Activated T-cell treated with anti-CD3 and anti-CD28 coated beads for 24 hours (primary cell): ENCODE measurements at regions not wholly inside any gene's neighbourhood (a gene's known extent, or its start where the extent isn't known, plus 50 kb on each side); places are given as distances from the start of the nearest gene placed in this dataset.

Experiments used
- DNase-seq: peaks from one replicate; pipeline ENCODE4 v3.0.0-alpha.2; 2020; ENCODE audit warnings: low read depth

DNA sequence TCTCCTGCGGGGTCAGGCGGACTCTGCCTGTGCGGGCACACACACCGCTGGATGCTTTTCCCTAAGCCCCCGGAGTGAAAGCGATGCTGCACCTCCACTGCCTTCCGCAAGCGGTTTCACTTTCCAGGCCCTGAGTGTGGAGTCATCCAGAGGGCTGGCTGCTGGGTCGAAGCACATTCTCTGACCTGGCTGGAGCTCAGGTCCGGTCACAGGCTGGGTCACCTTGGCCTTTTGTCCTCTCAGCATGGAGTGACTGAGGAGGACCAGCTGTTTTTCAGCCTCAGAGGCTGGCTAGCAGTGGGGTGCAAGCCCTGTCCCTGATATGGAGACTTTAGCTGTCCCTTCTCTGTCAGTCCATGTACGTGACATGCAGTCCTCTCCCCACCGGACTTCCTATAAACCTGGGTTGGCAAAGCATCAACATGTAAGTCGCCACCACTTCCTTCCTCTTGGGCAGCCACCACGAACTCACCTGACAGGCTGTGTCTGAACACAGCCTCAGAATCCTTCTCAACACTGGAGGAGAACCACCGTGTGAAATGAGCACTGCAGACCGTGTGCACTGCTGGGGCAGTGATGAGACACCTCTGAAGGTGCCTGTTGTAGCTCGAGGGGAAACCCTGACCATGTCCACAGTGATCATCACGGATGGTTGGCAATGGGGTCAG lies 51.3 kb downstream of the GADD45G start:
- DNase-seq: no peak

DNA sequence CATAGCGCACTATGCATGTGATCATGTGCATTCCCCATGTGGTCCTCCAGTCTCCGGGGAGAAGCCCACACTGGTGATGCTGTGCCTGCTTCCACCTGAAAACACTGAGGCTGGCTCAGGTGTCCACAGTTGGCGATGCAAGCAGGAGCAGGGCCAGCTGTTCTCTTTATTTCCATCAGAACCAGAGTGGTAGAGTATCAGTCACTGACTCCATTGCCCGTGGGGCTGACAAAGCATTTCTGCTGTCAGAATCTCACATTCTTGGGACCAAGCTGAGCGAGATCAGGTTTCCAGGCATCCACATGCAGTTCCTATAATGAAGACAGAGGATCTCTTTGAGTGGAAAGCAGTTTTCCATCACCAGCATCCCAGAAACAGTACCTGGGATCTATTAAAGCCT lies 52.5 kb downstream of the GADD45G start:
- DNase-seq: no peak

GRCh38 chr9:89657765-89658164 lies 53.0 kb downstream of the GADD45G start:
- no peak for DNase-seq

GRCh38 chr9:89658401-89658800 lies 53.6 kb downstream of the GADD45G start:
- no peak for DNase-seq

- DNase-seq: no peak
These were observed 54.1 kb downstream of the GADD45G start for GRCh38 chr9:89658931-89659330.

- no peak for DNase-seq
These were observed 54.7 kb downstream of the GADD45G start for GRCh38 chr9:89659473-89659872.

DNA sequence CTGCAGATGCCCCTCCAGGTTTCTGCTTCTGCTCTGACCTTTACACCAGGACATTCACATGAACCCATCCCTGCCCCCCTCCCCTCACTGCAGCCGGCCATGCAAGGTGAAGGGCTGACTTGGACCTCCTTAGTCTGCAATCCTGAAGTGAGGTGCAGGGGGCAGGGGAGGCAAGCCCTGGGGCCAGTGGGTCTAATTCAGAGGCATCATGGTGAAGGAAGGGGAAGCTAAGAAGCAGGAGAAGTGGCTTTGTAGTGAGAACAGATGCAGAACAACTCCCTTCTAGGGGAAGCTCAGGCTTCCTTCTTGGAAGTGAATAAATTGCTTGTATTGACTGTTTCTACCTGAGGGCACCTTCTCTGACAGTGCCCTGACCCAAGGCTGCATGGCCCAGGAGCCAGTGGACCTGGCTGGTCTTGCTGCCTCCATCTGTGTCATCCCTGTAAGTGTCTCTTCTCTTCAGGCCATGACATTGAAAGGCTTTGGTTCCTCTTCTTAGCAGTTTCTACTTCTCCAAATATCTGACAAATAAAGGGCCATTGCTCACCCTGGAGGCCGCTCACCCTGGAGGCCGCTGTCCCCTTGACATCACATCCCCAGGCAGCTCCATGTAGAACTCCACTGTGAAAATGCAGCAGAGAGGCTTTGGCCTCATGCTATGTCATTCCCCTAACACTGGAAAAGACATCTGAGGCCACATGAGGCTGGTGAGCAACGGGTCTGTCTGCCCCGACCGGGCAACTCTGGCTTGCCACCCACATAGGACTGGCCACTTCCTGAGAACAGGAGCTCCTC lies 55.3 kb downstream of the GADD45G start:
- no peak for DNase-seq

GRCh38 chr9:89661391-89661949 lies 56.7 kb downstream of the GADD45G start:
- no peak for DNase-seq

DNA sequence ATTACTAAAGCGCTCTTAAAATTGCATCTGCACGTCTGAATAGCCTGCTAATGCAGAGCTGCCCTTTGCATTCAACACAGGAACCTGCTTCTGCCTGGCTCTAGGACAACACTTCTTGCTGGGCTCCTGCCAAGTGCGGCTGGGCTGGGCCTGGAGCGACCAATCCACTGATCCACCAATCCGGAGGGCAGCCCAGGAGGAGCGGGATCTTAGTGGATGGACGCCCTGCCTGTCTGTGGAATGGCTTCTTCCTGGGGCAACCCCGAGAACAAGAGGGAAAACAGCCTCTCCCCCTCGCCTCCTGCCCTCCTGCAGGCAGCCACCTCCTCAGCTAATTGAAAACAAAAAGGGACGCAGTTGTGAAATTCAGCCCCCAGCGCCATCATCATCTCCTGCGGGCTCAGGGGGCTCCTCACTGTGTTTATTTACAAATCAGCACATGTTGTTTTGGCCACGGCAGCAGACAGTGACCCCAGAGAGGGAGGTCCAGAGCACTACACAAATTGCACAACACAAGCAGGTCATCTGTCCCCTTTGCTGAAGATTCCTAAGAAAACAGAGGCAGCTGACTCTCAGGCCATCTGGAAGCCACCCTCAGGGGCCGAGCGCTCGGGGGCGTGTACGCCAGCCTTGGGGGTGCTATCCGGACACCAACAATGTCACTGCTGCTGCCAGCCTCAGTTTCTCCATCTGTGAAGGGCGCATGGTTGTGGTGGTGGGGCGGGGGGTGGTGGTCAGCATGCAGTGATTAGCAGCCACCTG lies 57.3 kb downstream of the GADD45G start:
- DNase-seq: no peak

DNA sequence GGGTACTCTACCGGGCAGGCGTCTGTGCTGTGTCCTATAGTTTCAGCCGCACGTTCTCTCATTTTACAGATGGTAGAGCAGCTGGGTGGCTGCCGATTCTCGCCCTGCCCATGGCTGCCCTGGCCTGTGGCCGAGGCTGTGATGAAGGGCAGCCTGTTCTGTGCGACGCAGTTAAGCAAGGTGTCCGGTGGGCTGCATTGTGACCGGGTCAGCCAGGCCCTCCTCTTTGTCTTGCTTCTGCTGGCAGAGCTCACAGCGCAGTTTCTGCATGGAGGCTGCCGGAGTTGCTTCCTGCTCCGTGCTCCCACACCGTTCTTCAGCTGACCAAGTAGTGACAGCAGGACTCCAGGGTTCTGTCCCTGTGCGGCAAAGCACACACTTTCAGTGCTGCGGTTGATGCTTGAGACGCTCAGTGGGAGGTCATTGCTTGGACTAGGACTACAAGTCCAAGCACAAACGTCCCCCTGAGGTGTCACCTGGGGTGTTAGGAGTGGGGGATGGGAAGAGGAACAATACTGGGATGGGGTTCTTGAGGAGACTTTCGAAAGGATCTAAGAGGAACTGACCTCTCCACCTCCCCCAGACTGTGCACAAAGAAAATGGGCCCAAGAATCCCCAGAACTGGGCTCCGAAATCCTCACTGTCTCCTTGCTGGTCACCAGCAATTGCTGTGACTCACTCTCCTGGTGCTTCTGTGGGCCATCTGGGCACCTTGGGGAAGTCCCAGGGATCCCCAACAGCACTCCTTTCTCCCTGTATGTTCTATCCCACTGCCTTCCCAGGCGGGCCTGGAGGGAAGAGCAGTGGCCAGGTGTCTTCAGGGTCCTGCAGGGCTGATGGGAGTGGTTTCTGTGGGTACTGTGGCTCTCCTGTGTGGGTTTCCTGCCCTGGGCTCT lies 58.2 kb downstream of the GADD45G start:
- DNase-seq: no peak

DNA sequence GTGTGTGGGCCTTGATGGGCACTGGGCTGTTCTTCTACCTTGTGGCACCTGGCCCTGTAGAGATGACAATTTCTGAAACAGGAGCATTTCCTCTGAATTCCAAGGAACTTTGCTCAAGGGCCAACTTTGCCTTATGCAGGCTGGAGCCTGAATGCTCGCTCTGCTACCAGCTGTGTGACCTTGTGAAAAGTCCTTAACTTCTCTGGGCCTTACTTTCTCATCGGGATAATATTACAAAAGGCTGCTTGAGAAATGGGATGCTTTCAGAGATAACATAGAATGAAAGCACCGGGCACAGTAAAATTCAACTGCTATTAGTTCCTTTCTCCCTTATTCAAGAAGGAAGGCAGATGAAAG lies 58.8 kb downstream of the GADD45G start:
- no peak for DNase-seq

GRCh38 chr9:89664010-89664409 lies 59.2 kb downstream of the GADD45G start:
- DNase-seq: no peak

- no peak for DNase-seq
These were observed 60.1 kb downstream of the GADD45G start for GRCh38 chr9:89664896-89665329.

GRCh38 chr9:89666364-89666763 lies 61.6 kb downstream of the GADD45G start:
- no peak for DNase-seq

DNA sequence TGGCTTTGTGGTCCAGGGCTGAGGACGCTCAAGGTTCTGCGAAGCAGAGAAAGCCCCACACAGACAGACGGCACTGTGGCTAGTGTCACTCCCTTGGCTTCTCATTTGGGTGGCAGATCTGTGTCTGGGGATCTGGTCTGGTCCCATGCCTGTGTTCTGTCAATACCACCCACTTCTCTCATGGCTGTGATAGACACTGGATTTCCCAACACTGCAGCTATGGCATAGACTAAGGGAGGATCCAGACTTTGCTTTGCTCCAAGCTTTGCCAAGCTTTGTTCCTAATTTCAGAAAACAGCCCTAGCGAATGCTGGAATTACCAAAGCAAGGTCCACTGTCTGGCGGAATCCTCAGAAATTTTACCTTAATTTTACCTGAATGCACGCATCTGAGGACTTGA lies 62.1 kb downstream of the GADD45G start:
- DNase-seq: no peak

DNA sequence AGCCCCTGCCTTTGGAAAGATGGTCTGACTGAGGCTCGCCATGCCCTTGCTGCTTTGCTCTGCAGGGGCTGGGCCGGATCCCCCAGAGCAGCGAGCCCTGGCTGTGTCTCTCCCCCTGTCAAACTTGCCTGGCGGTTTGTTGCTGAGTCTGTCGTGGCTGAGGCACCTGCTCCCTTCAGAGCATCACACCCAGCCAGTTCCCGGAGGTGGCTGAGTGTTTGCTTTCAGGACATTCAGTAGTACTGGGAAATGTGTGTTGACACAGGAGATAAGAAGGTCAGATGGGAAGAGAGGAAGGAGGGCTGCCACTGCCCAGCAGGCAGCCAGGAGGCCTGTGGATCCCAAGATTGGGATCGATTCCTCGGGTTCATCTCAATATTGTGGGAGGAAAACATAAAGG lies 62.9 kb downstream of the GADD45G start:
- DNase-seq: no peak

DNA sequence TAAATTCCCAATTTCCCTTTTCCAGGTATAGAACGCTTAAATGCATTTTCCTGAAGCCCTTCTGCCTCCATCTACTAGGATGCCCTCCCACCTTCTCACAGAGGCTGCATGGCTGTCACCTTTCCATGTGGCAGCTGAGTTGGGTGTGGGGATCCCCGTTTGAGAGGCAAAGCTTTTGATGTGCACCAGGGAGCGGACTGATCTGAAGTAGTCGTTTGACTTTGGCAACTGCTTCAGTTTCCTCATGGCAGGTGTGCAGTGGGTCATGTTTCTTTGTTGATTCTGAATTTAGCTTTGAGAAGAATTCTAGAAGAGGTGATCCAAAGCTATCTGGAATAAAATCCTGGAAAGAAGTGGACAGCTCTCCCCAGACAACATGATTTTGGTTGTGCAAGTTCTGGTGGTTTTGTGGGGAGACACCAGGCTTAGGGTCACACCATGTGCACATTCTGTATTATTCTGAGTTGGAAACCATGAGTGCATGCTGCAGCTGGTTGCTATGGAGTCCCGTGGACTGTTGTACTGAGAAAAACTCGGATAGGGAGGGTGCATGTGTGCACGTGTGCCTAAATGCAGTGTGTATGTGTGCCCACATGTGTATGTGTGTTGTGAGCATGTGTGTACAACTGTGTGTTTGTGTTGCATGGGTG lies 63.5 kb downstream of the GADD45G start:
- no peak for DNase-seq

GRCh38 chr9:89668866-89669246 lies 64.0 kb downstream of the GADD45G start:
- no peak for DNase-seq

GRCh38 chr9:89669361-89669842 lies 64.6 kb downstream of the GADD45G start:
- no peak for DNase-seq

DNA sequence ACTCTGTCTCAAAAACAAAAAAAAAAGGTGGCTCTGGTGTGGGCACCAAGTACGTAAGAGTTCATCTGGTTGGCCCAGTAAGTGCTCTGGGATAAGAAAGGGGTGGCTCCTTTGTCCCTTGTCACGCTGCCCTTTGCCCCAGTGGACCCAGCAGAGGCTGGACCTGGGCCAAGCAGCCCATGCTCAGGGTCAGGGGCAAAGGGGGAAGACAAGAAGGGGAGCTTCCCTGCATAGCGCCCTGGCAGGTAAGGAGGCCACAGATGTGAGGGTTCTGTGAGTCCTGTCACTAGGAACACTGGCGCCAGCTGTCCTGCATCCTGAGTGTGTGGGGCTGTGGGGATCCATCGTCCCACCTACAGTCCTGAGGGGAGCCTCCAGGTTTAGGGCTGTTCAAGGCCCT lies 65.3 kb downstream of the GADD45G start:
- DNase-seq: no peak

DNA sequence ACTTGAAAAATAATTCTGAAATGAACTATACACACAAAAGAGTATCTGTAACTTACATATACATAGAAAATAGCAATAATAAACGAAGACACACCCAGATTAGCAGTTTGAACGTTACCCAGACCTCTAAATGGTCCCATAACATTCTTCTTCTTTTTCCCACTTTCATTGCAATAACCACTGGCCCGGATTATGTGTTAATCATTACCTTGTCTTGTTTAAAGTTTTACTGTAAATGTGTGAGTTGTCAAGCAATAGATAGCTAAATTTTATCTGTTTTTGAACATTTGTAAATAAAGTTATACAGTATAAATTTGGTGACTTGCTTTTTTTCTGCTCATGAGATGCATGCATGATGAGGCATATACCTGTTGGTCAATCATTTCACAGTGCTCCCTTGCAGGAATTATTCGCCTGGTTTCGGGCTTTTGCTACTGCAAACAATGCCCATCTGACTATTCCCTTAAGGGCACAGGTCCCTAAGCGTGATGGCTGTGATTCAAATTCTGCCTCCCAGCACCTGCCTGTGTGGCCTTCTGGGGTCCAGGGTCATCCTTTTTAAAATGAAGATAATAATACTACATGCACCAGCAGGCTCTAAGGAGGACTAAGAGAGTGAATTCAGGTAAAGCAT lies 66.1 kb downstream of the GADD45G start:
- DNase-seq: no peak
